H9 (cell line): ENCODE measurements at regions not wholly inside any gene's neighbourhood (a gene's known extent, or its start where the extent isn't known, plus 50 kb on each side); places are given as distances from the start of the nearest gene placed in this dataset.

Experiments used
- DNase-seq: peaks from one replicate; pipeline ENCODE4 v3.0.0-alpha.2; 2017
- H2AFZ ChIP-seq: one replicate; pipeline ENCODE4 v1.6.1; 2013; ENCODE audit warnings: mild to moderate bottlenecking, low read length, control low read depth, moderate library complexity
- H2AK5ac ChIP-seq: 2 replicates; pipeline ENCODE4 v1.6.1; 2013; ENCODE audit warnings: low read length, control low read depth, mixed read lengths; ENCODE audit not compliant: insufficient read length
- H2BK120ac ChIP-seq: one replicate; pipeline ENCODE4 v1.6.1; 2013; ENCODE audit warnings: low read depth, mild to moderate bottlenecking, low read length, control low read depth, inconsistent platforms; ENCODE audit not compliant: poor library complexity, severe bottlenecking
- H2BK12ac ChIP-seq: 2 replicates; pipeline ENCODE4 v1.6.1; 2013; ENCODE audit warnings: low read length, control low read depth, mixed read lengths, low read depth; ENCODE audit not compliant: insufficient read length
- H2BK15ac ChIP-seq: 2 replicates; pipeline ENCODE4 v1.6.1; 2013; ENCODE audit warnings: low read depth, low read length, control low read depth
- H2BK20ac ChIP-seq: one replicate; pipeline ENCODE4 v1.6.1; 2013; ENCODE audit warnings: low read depth, mild to moderate bottlenecking, low read length, control low read depth, inconsistent platforms; ENCODE audit not compliant: poor library complexity, severe bottlenecking
- H2BK5ac ChIP-seq: 2 replicates; pipeline ENCODE4 v1.6.1; 2013; ENCODE audit warnings: low read length, control low read depth, mixed read lengths; ENCODE audit not compliant: insufficient read length
- H3K14ac ChIP-seq: 2 replicates; pipeline ENCODE4 v1.6.1; 2013; ENCODE audit warnings: low read length, control low read depth; ENCODE audit not compliant: insufficient read depth
- H3K18ac ChIP-seq: 2 replicates; pipeline ENCODE4 v1.6.1; 2013; ENCODE audit warnings: low read depth, mild to moderate bottlenecking, mixed read lengths, low read length, control low read depth; ENCODE audit not compliant: insufficient read length
- H3K23ac ChIP-seq: 2 replicates; pipeline ENCODE4 v1.6.1; 2013; ENCODE audit warnings: low read length, control low read depth, mixed read lengths, low read depth; ENCODE audit not compliant: insufficient read length
- H3K23me2 ChIP-seq: 2 replicates; pipeline ENCODE4 v1.6.1; 2013; ENCODE audit warnings: low read depth, mild to moderate bottlenecking, mixed read lengths, low read length, control low read depth; ENCODE audit not compliant: insufficient read length, poor library complexity, severe bottlenecking
- H3K27ac ChIP-seq: 2 replicates; pipeline ENCODE4 v1.5.1; 2013; ENCODE audit warnings: low read length, control low read depth, mixed read lengths, low read depth; ENCODE audit not compliant: insufficient read length
- H3K27me3 ChIP-seq: 2 replicates; pipeline ENCODE4 v1.6.1; 2013; ENCODE audit warnings: low read length, control low read depth, inconsistent platforms; ENCODE audit not compliant: insufficient read depth
- H3K4ac ChIP-seq: 2 replicates; pipeline ENCODE4 v1.6.1; 2013; ENCODE audit warnings: low read depth, mild to moderate bottlenecking, control low read depth, inconsistent platforms, low read length, moderate library complexity
- H3K4me1 ChIP-seq: 2 replicates; pipeline ENCODE4 v1.6.1; 2013; ENCODE audit warnings: low read length, control low read depth, inconsistent platforms; ENCODE audit not compliant: insufficient read depth
- H3K4me2 ChIP-seq: 2 replicates; pipeline ENCODE4 v1.6.1; 2013; ENCODE audit warnings: low read length, control low read depth, mixed read lengths; ENCODE audit not compliant: insufficient read length, insufficient read depth
- H3K56ac ChIP-seq: 2 replicates; pipeline ENCODE4 v1.6.1; 2013; ENCODE audit warnings: low read depth, mild to moderate bottlenecking, mixed read lengths, low read length, control low read depth; ENCODE audit not compliant: insufficient read length
- H3K79me1 ChIP-seq: 2 replicates; pipeline ENCODE4 v1.6.1; 2013; ENCODE audit warnings: low read depth, mild to moderate bottlenecking, moderate library complexity, low read length, control low read depth, inconsistent platforms; ENCODE audit not compliant: insufficient read depth, poor library complexity, severe bottlenecking
- H3K79me2 ChIP-seq: 2 replicates; pipeline ENCODE4 v1.6.1; 2013; ENCODE audit warnings: low read length, control low read depth, inconsistent platforms; ENCODE audit not compliant: insufficient read depth
- H3K9ac ChIP-seq: 2 replicates; pipeline ENCODE4 v1.6.1; 2013; ENCODE audit warnings: low read length, control low read depth, mixed read lengths; ENCODE audit not compliant: insufficient read length; ENCODE audit errors: extremely low read depth
- H3K9me3 ChIP-seq: one replicate; pipeline ENCODE4 v1.6.1; 2013; ENCODE audit warnings: low read depth, low read length, inconsistent platforms; ENCODE audit not compliant: control insufficient read depth
- H3T11ph ChIP-seq: one replicate; pipeline ENCODE4 v1.6.1; 2013; ENCODE audit warnings: mild to moderate bottlenecking, low read length, control low read depth, inconsistent platforms
- H4K20me1 ChIP-seq: one replicate; pipeline ENCODE4 v1.6.1; 2013; ENCODE audit not compliant: control insufficient read depth, insufficient read length, insufficient read depth
- H4K5ac ChIP-seq: 2 replicates; pipeline ENCODE4 v1.6.1; 2013; ENCODE audit warnings: low read depth, mild to moderate bottlenecking, mixed read lengths, low read length, control low read depth; ENCODE audit not compliant: insufficient read length
- H4K8ac ChIP-seq: replicated peaks from 2 replicates; pipeline ENCODE4 v1.6.1; 2013; ENCODE audit warnings: low read length, control low read depth, mixed read lengths, low read depth; ENCODE audit not compliant: insufficient read length
- H4K91ac ChIP-seq: 2 replicates; pipeline ENCODE4 v1.6.1; 2013; ENCODE audit warnings: low read depth, mild to moderate bottlenecking, moderate library complexity, mixed read lengths, low read length, control low read depth; ENCODE audit not compliant: insufficient read length
- H3K27ac Mint-ChIP-seq, 3 experiments: 2 replicates in 2 of 3; 3 replicates in 1 of 3; pipeline ENCODE4 v1.8.0; 2020 to 2021; ENCODE audit warnings: mixed read lengths in 3 of 3, mild to moderate bottlenecking in 1 of 3, moderate library complexity in 1 of 3
- H3K27me3 Mint-ChIP-seq: 2 replicates; pipeline ENCODE4 v1.8.0; 2021; ENCODE audit warnings: low read depth, mild to moderate bottlenecking, moderate library complexity, mixed read lengths
- H3K36me3 Mint-ChIP-seq, 3 experiments: 2 replicates in 2 of 3; 3 replicates in 1 of 3; pipeline ENCODE4 v1.8.0; 2020 to 2021; ENCODE audit warnings: low read depth in 3 of 3, mixed read lengths in 3 of 3; ENCODE audit not compliant: insufficient read depth in 1 of 3
- H3K4me1 Mint-ChIP-seq, 2 experiments: 2 replicates each; pipeline ENCODE4 v1.8.0; 2020; ENCODE audit warnings: mixed read lengths in 2 of 2
- H3K4me3 Mint-ChIP-seq, 2 experiments: 2 replicates in 1 of 2; 3 replicates in 1 of 2; pipeline ENCODE4 v1.8.0; 2020 to 2021; ENCODE audit warnings: mild to moderate bottlenecking in 2 of 2, mixed read lengths in 2 of 2, moderate library complexity in 1 of 2
- H3K9me3 Mint-ChIP-seq, 2 experiments: 2 replicates in 1 of 2; 3 replicates in 1 of 2; pipeline ENCODE4 v1.8.0; 2020; ENCODE audit warnings: mild to moderate bottlenecking in 2 of 2, mixed read lengths in 2 of 2, moderate library complexity in 1 of 2
- WGBS: extraction: QIAGEN DNeasy Blood & Tissue Kit; methylation state at CpG from one replicate; pipeline ENCODE4 v1.1.7; 2013; ENCODE audit warnings: missing lambda C conversion rate, low lambda C conversion rate, mixed read lengths; ENCODE audit not compliant: insufficient read length; ENCODE audit errors: extremely low coverage; 5-methylcytosine and 5-hydroxymethylcytosine counted together
- TF ChIP-seq, protein P1 (sequence below): fragments of 200-600 bp; sonication (generic); conservative IDR thresholded peaks from 3 replicates; pipeline ENCODE4 v1.8.0; 2021; ENCODE audit warnings: antibody characterized with exemption, mild to moderate bottlenecking

DNA sequence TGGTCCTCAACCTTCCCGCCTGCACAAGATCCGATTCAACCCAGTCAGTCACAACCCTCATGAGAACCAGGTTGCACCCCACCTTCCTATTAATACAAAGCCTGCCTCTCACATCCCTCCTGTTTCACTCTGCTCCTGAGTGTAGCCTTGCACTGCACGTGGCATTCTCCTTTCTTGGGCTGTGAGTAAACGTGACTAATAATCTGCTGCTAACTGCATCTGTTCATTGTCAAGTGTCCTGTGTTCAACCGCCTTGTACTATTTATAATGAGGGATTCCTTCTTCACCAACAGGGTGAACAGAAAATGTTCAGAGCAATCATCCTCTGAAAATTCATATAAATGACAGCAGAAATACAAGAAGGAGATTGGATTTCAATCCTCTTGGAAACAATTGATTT is 1608.2 kb downstream of the SLITRK5 start:
- H3K27ac ChIP-seq: no peak overlapping the region
- TF ChIP-seq, protein P1, sequence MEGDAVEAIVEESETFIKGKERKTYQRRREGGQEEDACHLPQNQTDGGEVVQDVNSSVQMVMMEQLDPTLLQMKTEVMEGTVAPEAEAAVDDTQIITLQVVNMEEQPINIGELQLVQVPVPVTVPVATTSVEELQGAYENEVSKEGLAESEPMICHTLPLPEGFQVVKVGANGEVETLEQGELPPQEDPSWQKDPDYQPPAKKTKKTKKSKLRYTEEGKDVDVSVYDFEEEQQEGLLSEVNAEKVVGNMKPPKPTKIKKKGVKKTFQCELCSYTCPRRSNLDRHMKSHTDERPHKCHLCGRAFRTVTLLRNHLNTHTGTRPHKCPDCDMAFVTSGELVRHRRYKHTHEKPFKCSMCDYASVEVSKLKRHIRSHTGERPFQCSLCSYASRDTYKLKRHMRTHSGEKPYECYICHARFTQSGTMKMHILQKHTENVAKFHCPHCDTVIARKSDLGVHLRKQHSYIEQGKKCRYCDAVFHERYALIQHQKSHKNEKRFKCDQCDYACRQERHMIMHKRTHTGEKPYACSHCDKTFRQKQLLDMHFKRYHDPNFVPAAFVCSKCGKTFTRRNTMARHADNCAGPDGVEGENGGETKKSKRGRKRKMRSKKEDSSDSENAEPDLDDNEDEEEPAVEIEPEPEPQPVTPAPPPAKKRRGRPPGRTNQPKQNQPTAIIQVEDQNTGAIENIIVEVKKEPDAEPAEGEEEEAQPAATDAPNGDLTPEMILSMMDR: no peak
- H3K4me2 ChIP-seq: no peak overlapping the region
- no peaks in the 10 kb centered on the region for H3K27me3 ChIP-seq
- H3K23ac ChIP-seq: no peak overlapping the region
- no CpG with 5 or more reads among the region's 5 CpGs for WGBS
- H3K9me3 ChIP-seq: no peaks in the 10 kb centered on the region
- no peak overlapping the region for H4K5ac ChIP-seq
- Mint-ChIP-seq H3K9me3 (no peaks in the 10 kb centered on the region), H3K4me1 (no peaks in the 10 kb centered on the region), H3K27ac (no peak overlapping the region), H3K4me3 (no peak overlapping the region), H3K27me3 (no peaks in the 10 kb centered on the region; the same call in 1 of the 2 replicates), H3K36me3 (no peaks in the 10 kb centered on the region)
- H3K23me2 ChIP-seq: no peaks in the 10 kb centered on the region
- H4K91ac ChIP-seq: no peak overlapping the region
- H4K8ac ChIP-seq: no peak overlapping the region
- H2BK120ac ChIP-seq: no peak overlapping the region
- no peak overlapping the region for H3K56ac ChIP-seq
- H3T11ph ChIP-seq: no peak overlapping the region
- H2AFZ ChIP-seq: peak overlapping the region; percentile 32
- no peak overlapping the region for H2BK20ac ChIP-seq
- H3K79me1 ChIP-seq: no peaks in the 10 kb centered on the region
- no peak overlapping the region for H3K18ac ChIP-seq
- H2AK5ac ChIP-seq: no peak overlapping the region
- H2BK15ac ChIP-seq: no peak overlapping the region
- no peaks in the 10 kb centered on the region for H4K20me1 ChIP-seq
- no peaks in the 10 kb centered on the region for H3K79me2 ChIP-seq
- H3K4me1 ChIP-seq: no peaks in the 10 kb centered on the region
- H2BK5ac ChIP-seq: no peak overlapping the region
- no peak overlapping the region for H3K9ac ChIP-seq
- H3K4ac ChIP-seq: no peak overlapping the region
- H3K14ac ChIP-seq: no peak overlapping the region; the same call in 1 of the 2 replicates
- no peak overlapping the region for H2BK12ac ChIP-seq
- DNase-seq: no peak
